PFSK-1 (cell line): ENCODE measurements at regions not wholly inside any gene's neighbourhood (a gene's known extent, or its start where the extent isn't known, plus 50 kb on each side); places are given as distances from the start of the nearest gene placed in this dataset.

Source experiments
- POLR2AphosphoS5 ChIP-seq: IDR thresholded peaks from 2 replicates; pipeline ENCODE4 v1.6.1; 2012; ENCODE audit warnings: low read depth, mild to moderate bottlenecking, control low read depth, low read length, moderate library complexity
- SIN3A ChIP-seq: IDR thresholded peaks from 2 replicates; pipeline ENCODE4 v1.6.1; 2012; ENCODE audit warnings: mild to moderate bottlenecking, low read length, moderate library complexity, borderline replicate concordance; ENCODE audit not compliant: insufficient read depth
- TAF1 ChIP-seq: IDR thresholded peaks from 2 replicates; pipeline ENCODE4 v1.6.1; 2012; ENCODE audit warnings: low read length, control low read depth, borderline replicate concordance; ENCODE audit not compliant: insufficient read depth
- TF ChIP-seq, protein P1 (sequence below), 2 experiments: IDR thresholded peaks; 2 replicates each; pipeline versions ENCODE4 v1.6.1 to v1.8.0; 2011 to 2012; ENCODE audit warnings: low read depth in 2 of 2, low read length in 2 of 2, control low read depth in 1 of 2, inconsistent platforms in 1 of 2, mild to moderate bottlenecking in 1 of 2, moderate library complexity in 1 of 2; ENCODE audit not compliant: insufficient read depth in 1 of 2

DNA sequence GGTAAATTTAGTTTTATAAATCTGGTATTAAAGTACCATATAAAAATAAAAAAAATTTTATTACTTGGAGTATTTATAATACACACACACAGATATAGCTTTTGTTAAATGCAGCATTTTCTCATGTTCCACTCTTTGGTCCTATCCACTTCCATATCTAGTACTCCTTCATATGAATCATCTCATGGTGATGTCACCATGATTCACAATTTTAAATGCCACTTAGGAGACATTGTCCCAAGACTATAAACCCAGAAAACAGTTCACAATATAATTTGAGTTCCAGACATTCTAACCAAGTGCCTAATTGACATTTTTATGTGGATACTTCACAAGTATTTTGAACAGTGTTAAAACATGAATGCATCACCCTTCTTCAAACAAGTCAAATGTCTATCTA is 1398.3 kb downstream of the DSC3 start:
- TF ChIP-seq, protein P1, sequence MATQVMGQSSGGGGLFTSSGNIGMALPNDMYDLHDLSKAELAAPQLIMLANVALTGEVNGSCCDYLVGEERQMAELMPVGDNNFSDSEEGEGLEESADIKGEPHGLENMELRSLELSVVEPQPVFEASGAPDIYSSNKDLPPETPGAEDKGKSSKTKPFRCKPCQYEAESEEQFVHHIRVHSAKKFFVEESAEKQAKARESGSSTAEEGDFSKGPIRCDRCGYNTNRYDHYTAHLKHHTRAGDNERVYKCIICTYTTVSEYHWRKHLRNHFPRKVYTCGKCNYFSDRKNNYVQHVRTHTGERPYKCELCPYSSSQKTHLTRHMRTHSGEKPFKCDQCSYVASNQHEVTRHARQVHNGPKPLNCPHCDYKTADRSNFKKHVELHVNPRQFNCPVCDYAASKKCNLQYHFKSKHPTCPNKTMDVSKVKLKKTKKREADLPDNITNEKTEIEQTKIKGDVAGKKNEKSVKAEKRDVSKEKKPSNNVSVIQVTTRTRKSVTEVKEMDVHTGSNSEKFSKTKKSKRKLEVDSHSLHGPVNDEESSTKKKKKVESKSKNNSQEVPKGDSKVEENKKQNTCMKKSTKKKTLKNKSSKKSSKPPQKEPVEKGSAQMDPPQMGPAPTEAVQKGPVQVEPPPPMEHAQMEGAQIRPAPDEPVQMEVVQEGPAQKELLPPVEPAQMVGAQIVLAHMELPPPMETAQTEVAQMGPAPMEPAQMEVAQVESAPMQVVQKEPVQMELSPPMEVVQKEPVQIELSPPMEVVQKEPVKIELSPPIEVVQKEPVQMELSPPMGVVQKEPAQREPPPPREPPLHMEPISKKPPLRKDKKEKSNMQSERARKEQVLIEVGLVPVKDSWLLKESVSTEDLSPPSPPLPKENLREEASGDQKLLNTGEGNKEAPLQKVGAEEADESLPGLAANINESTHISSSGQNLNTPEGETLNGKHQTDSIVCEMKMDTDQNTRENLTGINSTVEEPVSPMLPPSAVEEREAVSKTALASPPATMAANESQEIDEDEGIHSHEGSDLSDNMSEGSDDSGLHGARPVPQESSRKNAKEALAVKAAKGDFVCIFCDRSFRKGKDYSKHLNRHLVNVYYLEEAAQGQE (IDR thresholded peaks at IDR 0.05; ENCODE audit: insufficient read depth in 1 of 2, low read depth in 2 of 2, low read length in 2 of 2): no peak
- no peak for TF ChIP-seq TAF1
- no peak for TF ChIP-seq POLR2AphosphoS5
- no peak for TF ChIP-seq SIN3A
